MG63 (cell line): ENCODE measurements at regions not wholly inside any gene's neighbourhood (a gene's known extent, or its start where the extent isn't known, plus 50 kb on each side); places are given as distances from the start of the nearest gene placed in this dataset.
"Not testable (repeated sequence)": the region's sequence is repeated elsewhere in the genome, so short reads cannot be mapped to it uniquely, and the experiment has no call there.

Experiments
- DNase-seq: peaks from one replicate; pipeline ENCODE4 v3.0.0-alpha.2; 2020
- H3K27me3 ChIP-seq: fragments of 250-450 bp; sonication (Bioruptor Pico); 2 replicates; pipeline ENCODE4 v1.5.1; 2020; ENCODE audit warnings: mild to moderate bottlenecking, moderate library complexity
- H3K36me3 ChIP-seq: fragments of 250-450 bp; sonication (Bioruptor Pico); 2 replicates; pipeline ENCODE4 v1.5.1; 2020; ENCODE audit warnings: mild to moderate bottlenecking, moderate library complexity
- H3K4me3 ChIP-seq: fragments of 250-450 bp; sonication (Bioruptor Pico); 2 replicates; pipeline ENCODE4 v1.5.1; 2020; ENCODE audit warnings: mild to moderate bottlenecking, moderate library complexity
- H3K9me3 ChIP-seq: fragments of 250-450 bp; sonication (Bioruptor Pico); 2 replicates; pipeline ENCODE4 v1.5.1; 2020; ENCODE audit warnings: mild to moderate bottlenecking, moderate library complexity

GRCh38 chr5:2006193-2006970 is 123.7 kb upstream of the IRX4 start:
- no peaks in the 10 kb centered on the region for H3K36me3 ChIP-seq
- DNase-seq: no peak
- H3K9me3 ChIP-seq: no peaks in the 10 kb centered on the region
- peaks cover 16% of the 10 kb centered on the region for H3K27me3 ChIP-seq
- no peak overlapping the region for H3K4me3 ChIP-seq

GRCh38 chr5:2005101-2006041 is 122.6 kb upstream of the IRX4 start:
- DNase-seq: no peak
- H3K36me3 ChIP-seq: no peaks in the 10 kb centered on the region
- peaks cover 21% of the 10 kb centered on the region for H3K27me3 ChIP-seq
- no peaks in the 10 kb centered on the region for H3K9me3 ChIP-seq
- no peak overlapping the region for H3K4me3 ChIP-seq

- peaks cover 4% of the 10 kb centered on the region for H3K9me3 ChIP-seq
- peaks cover 33% of the 10 kb centered on the region for H3K27me3 ChIP-seq
- no peak overlapping the region for H3K4me3 ChIP-seq
- H3K36me3 ChIP-seq: no peaks in the 10 kb centered on the region
- DNase-seq: no peak
Observed at GRCh38 chr5:2003690-2004365, 121.1 kb upstream of the IRX4 start.

- DNase-seq: no peak
- peaks cover 33% of the 10 kb centered on the region for H3K27me3 ChIP-seq
- no peaks in the 10 kb centered on the region for H3K36me3 ChIP-seq
- H3K4me3 ChIP-seq: no peak overlapping the region
- H3K9me3 ChIP-seq: peaks cover 4% of the 10 kb centered on the region
Observed at GRCh38 chr5:2003206-2003605, 120.5 kb upstream of the IRX4 start.

GRCh38 chr5:2001300-2001699 is 118.6 kb upstream of the IRX4 start:
- peaks cover 39% of the 10 kb centered on the region for H3K27me3 ChIP-seq
- DNase-seq: no peak
- H3K4me3 ChIP-seq: no peak overlapping the region
- H3K9me3 ChIP-seq: peaks cover 7% of the 10 kb centered on the region
- no peaks in the 10 kb centered on the region for H3K36me3 ChIP-seq

- Histone ChIP-seq H3K36me3 (no peaks in the 10 kb centered on the region), H3K4me3 (no peak overlapping the region), H3K27me3 (peaks cover 39% of the 10 kb centered on the region), H3K9me3 (peaks cover 7% of the 10 kb centered on the region)
- no peak for DNase-seq
Observed at GRCh38 chr5:2000591-2000990, 117.9 kb upstream of the IRX4 start.

- DNase-seq: no peak
- Histone ChIP-seq H3K27me3 (peaks cover 39% of the 10 kb centered on the region), H3K9me3 (peaks cover 7% of the 10 kb centered on the region), H3K36me3 (no peaks in the 10 kb centered on the region), H3K4me3 (no peak overlapping the region)
Observed at GRCh38 chr5:1999794-2000193, 117.1 kb upstream of the IRX4 start.

- Histone ChIP-seq H3K4me3 (no peak overlapping the region), H3K27me3 (peaks cover 39% of the 10 kb centered on the region), H3K36me3 (no peaks in the 10 kb centered on the region), H3K9me3 (peaks cover 7% of the 10 kb centered on the region)
- no peak for DNase-seq
Observed at GRCh38 chr5:1998716-1999317, 116.1 kb upstream of the IRX4 start.

GRCh38 chr5:1998348-1998669 is 115.6 kb upstream of the IRX4 start:
- no peaks in the 10 kb centered on the region for H3K36me3 ChIP-seq
- no peak for DNase-seq
- peaks cover 7% of the 10 kb centered on the region for H3K9me3 ChIP-seq
- no peak overlapping the region for H3K4me3 ChIP-seq
- peaks cover 36% of the 10 kb centered on the region for H3K27me3 ChIP-seq

- no peaks in the 10 kb centered on the region for H3K36me3 ChIP-seq
- H3K9me3 ChIP-seq: peaks cover 7% of the 10 kb centered on the region
- DNase-seq: no peak
- peaks cover 32% of the 10 kb centered on the region for H3K27me3 ChIP-seq
- no peak overlapping the region for H3K4me3 ChIP-seq
Observed at GRCh38 chr5:1997640-1998347, 115.1 kb upstream of the IRX4 start.

GRCh38 chr5:1995491-1995890 is 112.8 kb upstream of the IRX4 start:
- H3K36me3 ChIP-seq: no peaks in the 10 kb centered on the region
- H3K9me3 ChIP-seq: peaks cover 7% of the 10 kb centered on the region
- peaks cover 19% of the 10 kb centered on the region for H3K27me3 ChIP-seq
- no peak overlapping the region for H3K4me3 ChIP-seq
- DNase-seq: no peak

- Histone ChIP-seq H3K27me3 (no peaks in the 10 kb centered on the region), H3K36me3 (no peaks in the 10 kb centered on the region), H3K4me3 (no peak overlapping the region), H3K9me3 (peaks cover 8% of the 10 kb centered on the region)
- no peak for DNase-seq
Observed at GRCh38 chr5:1987471-1987870, 104.7 kb upstream of the IRX4 start.

GRCh38 chr5:1985781-1986180 is 103.1 kb upstream of the IRX4 start:
- Histone ChIP-seq H3K9me3 (peaks cover 8% of the 10 kb centered on the region), H3K4me3 (no peak overlapping the region), H3K27me3 (no peaks in the 10 kb centered on the region), H3K36me3 (no peaks in the 10 kb centered on the region)
- no peak for DNase-seq

GRCh38 chr5:1983919-1984695 is 101.4 kb upstream of the IRX4 start:
- H3K27me3 ChIP-seq: no peaks in the 10 kb centered on the region
- no peak overlapping the region for H3K4me3 ChIP-seq
- H3K9me3 ChIP-seq: no peaks in the 10 kb centered on the region
- DNase-seq: no peak
- no peaks in the 10 kb centered on the region for H3K36me3 ChIP-seq

GRCh38 chr5:1983401-1983800 is 100.7 kb upstream of the IRX4 start:
- H3K36me3 ChIP-seq: no peaks in the 10 kb centered on the region
- DNase-seq: no peak
- no peak overlapping the region for H3K4me3 ChIP-seq
- no peaks in the 10 kb centered on the region for H3K27me3 ChIP-seq
- H3K9me3 ChIP-seq: no peaks in the 10 kb centered on the region

- DNase-seq, H3K27me3 ChIP-seq, H3K4me3 ChIP-seq, H3K36me3 ChIP-seq, H3K9me3 ChIP-seq: not testable (repeated sequence)
Observed at GRCh38 chr5:1982561-1982960, 99.8 kb upstream of the IRX4 start.
